Fibroblast of lung (primary cell): ENCODE measurements at regions not wholly inside any gene's neighbourhood (a gene's known extent, or its start where the extent isn't known, plus 50 kb on each side); places are given as distances from the start of the nearest gene placed in this dataset.

Experiments
- EZH2 ChIP-seq: IDR thresholded peaks from 2 replicates; pipeline ENCODE4 v1.5.1; 2012; ENCODE audit warnings: low read length, control low read depth, mild to moderate bottlenecking; ENCODE audit errors: missing control alignments
- TF ChIP-seq, protein P1 (sequence below), 2 donors: IDR thresholded peaks in 1 of 2; conservative IDR thresholded peaks in 1 of 2; 1 replicate in 1 of 2; 2 replicates in 1 of 2; pipeline ENCODE4 v1.5.1; 2011 to 2012; ENCODE audit warnings: low read length in 2 of 2, control low read depth in 1 of 2, inconsistent platforms in 1 of 2, low read depth in 1 of 2, mild to moderate bottlenecking in 1 of 2

DNA sequence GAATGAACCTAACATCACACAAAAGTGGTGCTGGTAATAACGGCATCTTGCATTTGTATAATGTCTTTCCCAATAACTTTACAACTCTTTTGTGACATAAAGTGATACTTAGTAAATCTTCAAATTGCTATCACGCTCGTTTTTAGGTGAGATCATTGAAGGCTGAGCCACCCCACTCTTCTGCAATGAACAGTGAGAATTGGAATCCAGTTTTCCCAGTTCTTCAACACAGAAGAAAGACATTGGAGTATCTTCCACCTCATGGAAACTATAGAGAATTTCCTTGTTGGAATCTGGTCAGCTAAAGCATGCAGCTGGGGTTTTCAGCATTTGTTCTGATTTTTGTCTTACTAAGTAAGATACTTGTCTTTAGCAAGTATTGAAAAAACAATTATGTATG is 59.9 kb upstream of the NRIP1 start:
- TF ChIP-seq, protein P1, sequence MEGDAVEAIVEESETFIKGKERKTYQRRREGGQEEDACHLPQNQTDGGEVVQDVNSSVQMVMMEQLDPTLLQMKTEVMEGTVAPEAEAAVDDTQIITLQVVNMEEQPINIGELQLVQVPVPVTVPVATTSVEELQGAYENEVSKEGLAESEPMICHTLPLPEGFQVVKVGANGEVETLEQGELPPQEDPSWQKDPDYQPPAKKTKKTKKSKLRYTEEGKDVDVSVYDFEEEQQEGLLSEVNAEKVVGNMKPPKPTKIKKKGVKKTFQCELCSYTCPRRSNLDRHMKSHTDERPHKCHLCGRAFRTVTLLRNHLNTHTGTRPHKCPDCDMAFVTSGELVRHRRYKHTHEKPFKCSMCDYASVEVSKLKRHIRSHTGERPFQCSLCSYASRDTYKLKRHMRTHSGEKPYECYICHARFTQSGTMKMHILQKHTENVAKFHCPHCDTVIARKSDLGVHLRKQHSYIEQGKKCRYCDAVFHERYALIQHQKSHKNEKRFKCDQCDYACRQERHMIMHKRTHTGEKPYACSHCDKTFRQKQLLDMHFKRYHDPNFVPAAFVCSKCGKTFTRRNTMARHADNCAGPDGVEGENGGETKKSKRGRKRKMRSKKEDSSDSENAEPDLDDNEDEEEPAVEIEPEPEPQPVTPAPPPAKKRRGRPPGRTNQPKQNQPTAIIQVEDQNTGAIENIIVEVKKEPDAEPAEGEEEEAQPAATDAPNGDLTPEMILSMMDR (conservative IDR thresholded peaks at IDR 0.05 in 1 of 2, IDR thresholded peaks at IDR 0.05 in 1 of 2; ENCODE audit: low read depth in 1 of 2, low read length in 2 of 2): no peak
- no peak for TF ChIP-seq EZH2
